ENCODE measurements at regions not wholly inside any gene's neighbourhood (a gene's known extent, or its start where the extent isn't known, plus 50 kb on each side); places are given as distances from the start of the nearest gene placed in this dataset.
"Not testable (repeated sequence)": the region's sequence is repeated elsewhere in the genome, so short reads cannot be mapped to it uniquely, and the experiment has no call there.

GRCh38 chr16:85532147-85532546, 81.0 kb upstream of the GSE1 start:
- no peak overlapping the region for H3K4me3 ChIP-seq
- H3K9ac ChIP-seq (ENCODE audit: insufficient read length), result no peak overlapping the region
- H3K36me3 ChIP-seq (ENCODE audit: insufficient read depth, low read length), result no peaks in the 10 kb centered on the region
- no peaks in the 10 kb centered on the region for H3K9me3 ChIP-seq (ENCODE audit: low read depth, low read length)
- DNase-seq (ENCODE audit: low read depth, low spot score), result no peak
- H3K27ac ChIP-seq, result no peak overlapping the region
- TF ChIP-seq POLR2AphosphoS5 (IDR thresholded peaks at IDR 0.05; ENCODE audit: borderline replicate concordance, low read depth, low read length) (no peak), FOXP2 (optimal IDR thresholded peaks at IDR 0.05; ENCODE audit: control extremely low read depth, extremely low read length, insufficient read depth) (no peak), EZH2 (IDR thresholded peaks at IDR 0.05) (no peak)

GRCh38 chr16:85533593-85533992, 79.5 kb upstream of the GSE1 start:
- DNase-seq (ENCODE audit: low read depth, low spot score); H3K27ac ChIP-seq; H3K4me3 ChIP-seq; H3K36me3 ChIP-seq (ENCODE audit: insufficient read depth, low read length); H3K9me3 ChIP-seq (ENCODE audit: low read depth, low read length); H3K9ac ChIP-seq (ENCODE audit: insufficient read length): not testable (repeated sequence)

GRCh38 chr16:85534536-85535351, 78.4 kb upstream of the GSE1 start:
- Histone ChIP-seq H3K9ac (ENCODE audit: insufficient read length) (no peak overlapping the region), H3K36me3 (ENCODE audit: insufficient read depth, low read length) (no peaks in the 10 kb centered on the region), H3K4me3 (no peak overlapping the region), H3K27ac (no peak overlapping the region), H3K9me3 (ENCODE audit: low read depth, low read length) (no peaks in the 10 kb centered on the region)
- TF ChIP-seq POLR2AphosphoS5 (IDR thresholded peaks at IDR 0.05; ENCODE audit: borderline replicate concordance, low read depth, low read length) (no peak), EZH2 (IDR thresholded peaks at IDR 0.05) (no peak), FOXP2 (optimal IDR thresholded peaks at IDR 0.05; ENCODE audit: control extremely low read depth, extremely low read length, insufficient read depth) (no peak)
- DNase-seq (ENCODE audit: low read depth, low spot score), result no peak

GRCh38 chr16:85535352-85536072, 77.6 kb upstream of the GSE1 start:
- H3K27ac ChIP-seq, result no peak overlapping the region
- no peaks in the 10 kb centered on the region for H3K36me3 ChIP-seq (ENCODE audit: insufficient read depth, low read length)
- H3K9ac ChIP-seq (ENCODE audit: insufficient read length), result no peak overlapping the region
- TF ChIP-seq EZH2 (IDR thresholded peaks at IDR 0.05) (no peak), FOXP2 (optimal IDR thresholded peaks at IDR 0.05; ENCODE audit: control extremely low read depth, extremely low read length, insufficient read depth) (no peak), POLR2AphosphoS5 (IDR thresholded peaks at IDR 0.05; ENCODE audit: borderline replicate concordance, low read depth, low read length) (no peak)
- H3K4me3 ChIP-seq, result no peak overlapping the region
- H3K9me3 ChIP-seq (ENCODE audit: low read depth, low read length), result no peaks in the 10 kb centered on the region
- DNase-seq (ENCODE audit: low read depth, low spot score), result no peak

GRCh38 chr16:85536073-85536410, 77.1 kb upstream of the GSE1 start:
- H3K9me3 ChIP-seq (ENCODE audit: low read depth, low read length), result no peaks in the 10 kb centered on the region
- H3K4me3 ChIP-seq, result no peak overlapping the region
- H3K36me3 ChIP-seq (ENCODE audit: insufficient read depth, low read length), result no peaks in the 10 kb centered on the region
- no peak overlapping the region for H3K9ac ChIP-seq (ENCODE audit: insufficient read length)
- TF ChIP-seq FOXP2 (optimal IDR thresholded peaks at IDR 0.05; ENCODE audit: control extremely low read depth, extremely low read length, insufficient read depth) (no peak), EZH2 (IDR thresholded peaks at IDR 0.05) (no peak), POLR2AphosphoS5 (IDR thresholded peaks at IDR 0.05; ENCODE audit: borderline replicate concordance, low read depth, low read length) (no peak)
- no peak overlapping the region for H3K27ac ChIP-seq
- DNase-seq (ENCODE audit: low read depth, low spot score), result no peak

GRCh38 chr16:85536411-85537330, 76.5 kb upstream of the GSE1 start:
- Histone ChIP-seq H3K27ac (no peak overlapping the region), H3K36me3 (ENCODE audit: insufficient read depth, low read length) (no peaks in the 10 kb centered on the region), H3K9me3 (ENCODE audit: low read depth, low read length) (no peaks in the 10 kb centered on the region), H3K9ac (ENCODE audit: insufficient read length) (no peak overlapping the region), H3K4me3 (no peak overlapping the region)
- DNase-seq (ENCODE audit: low read depth, low spot score), result no peak
- no peak for TF ChIP-seq POLR2AphosphoS5 (IDR thresholded peaks at IDR 0.05; ENCODE audit: borderline replicate concordance, low read depth, low read length)
- no peak for TF ChIP-seq FOXP2 (optimal IDR thresholded peaks at IDR 0.05; ENCODE audit: control extremely low read depth, extremely low read length, insufficient read depth)
- no peak for TF ChIP-seq EZH2 (IDR thresholded peaks at IDR 0.05)

GRCh38 chr16:85537331-85537788, 75.8 kb upstream of the GSE1 start:
- Histone ChIP-seq H3K9me3 (ENCODE audit: low read depth, low read length) (no peaks in the 10 kb centered on the region), H3K27ac (no peak overlapping the region), H3K36me3 (ENCODE audit: insufficient read depth, low read length) (no peaks in the 10 kb centered on the region), H3K9ac (ENCODE audit: insufficient read length) (no peak overlapping the region), H3K4me3 (no peak overlapping the region)
- TF ChIP-seq FOXP2 (optimal IDR thresholded peaks at IDR 0.05; ENCODE audit: control extremely low read depth, extremely low read length, insufficient read depth) (no peak), POLR2AphosphoS5 (IDR thresholded peaks at IDR 0.05; ENCODE audit: borderline replicate concordance, low read depth, low read length) (no peak), EZH2 (IDR thresholded peaks at IDR 0.05) (no peak)
- no peak for DNase-seq (ENCODE audit: low read depth, low spot score)

- Histone ChIP-seq H3K36me3 (ENCODE audit: insufficient read depth, low read length) (no peaks in the 10 kb centered on the region), H3K9ac (ENCODE audit: insufficient read length) (no peak overlapping the region), H3K9me3 (ENCODE audit: low read depth, low read length) (no peaks in the 10 kb centered on the region), H3K4me3 (no peak overlapping the region), H3K27ac (no peak overlapping the region)
- DNase-seq (ENCODE audit: low read depth, low spot score), result no peak
- TF ChIP-seq FOXP2 (optimal IDR thresholded peaks at IDR 0.05; ENCODE audit: control extremely low read depth, extremely low read length, insufficient read depth) (no peak), POLR2AphosphoS5 (IDR thresholded peaks at IDR 0.05; ENCODE audit: borderline replicate concordance, low read depth, low read length) (no peak), EZH2 (IDR thresholded peaks at IDR 0.05) (no peak)
Observed at GRCh38 chr16:85537795-85538401, 75.2 kb upstream of the GSE1 start.
